ENCODE measurements at regions not wholly inside any gene's neighbourhood (a gene's known extent, or its start where the extent isn't known, plus 50 kb on each side); places are given as distances from the start of the nearest gene placed in this dataset.

DNA sequence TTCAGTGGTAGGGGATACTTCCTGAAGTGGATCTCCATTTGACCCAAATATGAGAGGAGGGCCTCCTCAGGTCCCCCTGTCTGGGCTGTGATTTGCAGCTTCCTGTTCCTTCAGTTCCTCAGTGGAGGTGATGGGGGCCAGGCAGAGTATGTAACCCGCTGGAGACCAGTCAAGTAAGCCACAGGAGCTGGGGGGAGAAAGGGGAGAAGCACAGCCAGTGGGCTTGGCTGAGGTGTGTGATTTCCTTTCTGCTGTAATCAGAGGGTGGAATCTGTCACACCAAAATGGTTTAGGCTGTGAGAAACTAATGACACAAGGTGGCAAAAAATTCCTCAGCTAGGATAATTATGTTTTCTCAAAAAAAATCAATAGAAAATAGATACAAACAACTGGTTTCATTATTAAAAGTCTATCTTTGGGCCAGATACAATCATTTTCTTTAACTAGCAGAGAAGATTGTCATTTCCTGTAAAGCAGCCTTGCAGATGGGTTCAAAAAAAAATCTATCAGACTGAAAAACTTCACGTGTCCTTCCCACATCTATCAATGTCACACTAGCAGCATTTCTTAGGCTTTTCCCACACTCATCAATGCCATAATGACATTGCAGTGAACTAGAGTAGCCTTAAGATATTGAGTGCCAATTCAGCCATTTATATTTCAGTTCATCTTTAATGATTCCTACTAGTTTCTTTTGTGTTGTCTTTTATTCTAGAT is 1660.3 kb downstream of the EFNB2 start:
- TF ChIP-seq, protein P1, sequence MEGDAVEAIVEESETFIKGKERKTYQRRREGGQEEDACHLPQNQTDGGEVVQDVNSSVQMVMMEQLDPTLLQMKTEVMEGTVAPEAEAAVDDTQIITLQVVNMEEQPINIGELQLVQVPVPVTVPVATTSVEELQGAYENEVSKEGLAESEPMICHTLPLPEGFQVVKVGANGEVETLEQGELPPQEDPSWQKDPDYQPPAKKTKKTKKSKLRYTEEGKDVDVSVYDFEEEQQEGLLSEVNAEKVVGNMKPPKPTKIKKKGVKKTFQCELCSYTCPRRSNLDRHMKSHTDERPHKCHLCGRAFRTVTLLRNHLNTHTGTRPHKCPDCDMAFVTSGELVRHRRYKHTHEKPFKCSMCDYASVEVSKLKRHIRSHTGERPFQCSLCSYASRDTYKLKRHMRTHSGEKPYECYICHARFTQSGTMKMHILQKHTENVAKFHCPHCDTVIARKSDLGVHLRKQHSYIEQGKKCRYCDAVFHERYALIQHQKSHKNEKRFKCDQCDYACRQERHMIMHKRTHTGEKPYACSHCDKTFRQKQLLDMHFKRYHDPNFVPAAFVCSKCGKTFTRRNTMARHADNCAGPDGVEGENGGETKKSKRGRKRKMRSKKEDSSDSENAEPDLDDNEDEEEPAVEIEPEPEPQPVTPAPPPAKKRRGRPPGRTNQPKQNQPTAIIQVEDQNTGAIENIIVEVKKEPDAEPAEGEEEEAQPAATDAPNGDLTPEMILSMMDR (IDR thresholded peaks at IDR 0.05; ENCODE audit: low read depth, low read length), result no peak
- TF ChIP-seq EZH2phosphoT487 (IDR thresholded peaks at IDR 0.05; ENCODE audit: low read depth), result no peak

All from OCI-LY3 (cell line).